ENCODE measurements at regions not wholly inside any gene's neighbourhood (a gene's known extent, or its start where the extent isn't known, plus 50 kb on each side); places are given as distances from the start of the nearest gene placed in this dataset.
A peak's percentile ranks its signal among the peaks of the same experiment; 100 is the strongest.

GRCh38 chr5:87827539-87827938 is 414.8 kb upstream of the CCNH start:
- TF ChIP-seq, protein P1, sequence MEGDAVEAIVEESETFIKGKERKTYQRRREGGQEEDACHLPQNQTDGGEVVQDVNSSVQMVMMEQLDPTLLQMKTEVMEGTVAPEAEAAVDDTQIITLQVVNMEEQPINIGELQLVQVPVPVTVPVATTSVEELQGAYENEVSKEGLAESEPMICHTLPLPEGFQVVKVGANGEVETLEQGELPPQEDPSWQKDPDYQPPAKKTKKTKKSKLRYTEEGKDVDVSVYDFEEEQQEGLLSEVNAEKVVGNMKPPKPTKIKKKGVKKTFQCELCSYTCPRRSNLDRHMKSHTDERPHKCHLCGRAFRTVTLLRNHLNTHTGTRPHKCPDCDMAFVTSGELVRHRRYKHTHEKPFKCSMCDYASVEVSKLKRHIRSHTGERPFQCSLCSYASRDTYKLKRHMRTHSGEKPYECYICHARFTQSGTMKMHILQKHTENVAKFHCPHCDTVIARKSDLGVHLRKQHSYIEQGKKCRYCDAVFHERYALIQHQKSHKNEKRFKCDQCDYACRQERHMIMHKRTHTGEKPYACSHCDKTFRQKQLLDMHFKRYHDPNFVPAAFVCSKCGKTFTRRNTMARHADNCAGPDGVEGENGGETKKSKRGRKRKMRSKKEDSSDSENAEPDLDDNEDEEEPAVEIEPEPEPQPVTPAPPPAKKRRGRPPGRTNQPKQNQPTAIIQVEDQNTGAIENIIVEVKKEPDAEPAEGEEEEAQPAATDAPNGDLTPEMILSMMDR (IDR thresholded peaks at IDR 0.05; ENCODE audit: insufficient read depth, low read depth, low read length, missing control alignments), result no peak
- no peak overlapping the region for H3K4me3 ChIP-seq (ENCODE audit: low read length)
- DNase-seq (ENCODE audit: low read depth), result no peak

GRCh38 chr5:87826507-87826906 is 413.8 kb upstream of the CCNH start:
- no peak overlapping the region for H3K4me3 ChIP-seq (ENCODE audit: low read length)
- DNase-seq (ENCODE audit: low read depth), result no peak
- TF ChIP-seq, protein P1 (IDR thresholded peaks at IDR 0.05; ENCODE audit: insufficient read depth, low read depth, low read length, missing control alignments), result no peak

- no peak overlapping the region for H3K4me3 ChIP-seq (ENCODE audit: low read length)
- TF ChIP-seq, protein P1 (IDR thresholded peaks at IDR 0.05; ENCODE audit: insufficient read depth, low read depth, low read length, missing control alignments), result no peak
- DNase-seq (ENCODE audit: low read depth), result peak; percentile 22
Measured at GRCh38 chr5:87825583-87825982, 412.9 kb upstream of the CCNH start.

GRCh38 chr5:87807783-87808182 is 395.1 kb upstream of the CCNH start:
- TF ChIP-seq, protein P1 (IDR thresholded peaks at IDR 0.05; ENCODE audit: insufficient read depth, low read depth, low read length, missing control alignments), result no peak
- no peak for DNase-seq (ENCODE audit: low read depth)
- no peak overlapping the region for H3K4me3 ChIP-seq (ENCODE audit: low read length)

DNA sequence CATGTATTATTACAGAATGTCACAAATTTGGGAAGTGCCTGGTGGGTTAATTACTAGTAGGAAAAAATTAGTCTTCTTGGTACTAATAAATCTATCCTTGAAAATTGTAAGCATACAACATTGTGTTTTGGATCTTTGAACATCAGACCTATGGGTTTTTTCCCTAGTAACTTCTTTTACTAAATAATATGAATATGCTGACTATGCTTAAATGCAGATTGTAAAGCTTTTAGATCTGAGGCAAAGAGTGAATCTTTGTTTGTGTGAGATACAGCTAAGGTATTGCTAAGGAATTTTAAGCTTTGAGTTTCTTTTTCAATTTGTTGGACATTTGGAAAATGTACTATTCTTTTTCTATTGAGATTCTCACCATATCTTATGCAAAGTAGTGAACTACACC is 390.6 kb upstream of the CCNH start:
- DNase-seq (ENCODE audit: low read depth), result no peak
- TF ChIP-seq, protein P1 (IDR thresholded peaks at IDR 0.05; ENCODE audit: insufficient read depth, low read depth, low read length, missing control alignments), result no peak
- no peak overlapping the region for H3K4me3 ChIP-seq (ENCODE audit: low read length)

DNA sequence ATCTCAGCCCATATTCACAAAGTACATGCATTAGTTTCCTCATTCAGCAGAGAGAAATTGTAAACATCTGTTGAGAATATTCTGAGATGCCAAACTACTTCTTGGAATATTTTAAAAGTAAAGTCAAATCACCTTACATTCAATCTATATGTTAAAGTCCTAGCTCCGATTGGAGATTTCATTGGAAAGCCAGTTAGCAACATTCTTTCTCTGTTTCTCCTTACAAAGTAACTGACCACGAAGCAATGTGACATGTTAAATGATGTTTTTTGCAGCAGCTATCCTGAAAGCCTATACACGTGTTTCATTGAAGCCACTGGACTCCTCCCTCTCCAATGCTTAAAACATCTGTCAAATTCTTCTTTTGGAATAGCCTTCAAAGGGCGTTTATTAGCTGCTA is 379.1 kb upstream of the CCNH start:
- no peak for DNase-seq (ENCODE audit: low read depth)
- TF ChIP-seq, protein P1 (IDR thresholded peaks at IDR 0.05; ENCODE audit: insufficient read depth, low read depth, low read length, missing control alignments), result no peak
- no peak overlapping the region for H3K4me3 ChIP-seq (ENCODE audit: low read length)

DNA sequence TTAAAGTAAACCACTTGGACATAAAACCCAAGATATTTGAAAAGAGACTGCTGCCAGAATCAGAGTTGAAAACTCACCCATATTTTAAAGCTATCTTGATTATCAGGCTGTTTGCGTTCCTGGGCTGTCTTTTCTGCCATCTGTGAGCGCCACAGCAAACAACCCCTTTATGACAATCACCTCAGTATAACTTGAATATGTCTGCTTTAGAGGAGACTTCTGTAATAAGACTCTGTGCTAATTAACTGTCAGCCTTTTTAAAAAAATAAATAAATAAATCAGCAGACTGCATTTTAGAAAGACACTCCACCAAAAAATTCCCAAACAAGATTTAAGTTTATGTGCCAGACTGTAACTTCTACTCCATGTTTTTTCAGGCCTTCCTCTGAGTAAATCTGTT is 375.7 kb upstream of the CCNH start:
- no peak for DNase-seq (ENCODE audit: low read depth)

More for the DNA sequence above, 375.7 kb upstream of the CCNH start:
- no peak overlapping the region for H3K4me3 ChIP-seq (ENCODE audit: low read length)
- TF ChIP-seq, protein P1 (IDR thresholded peaks at IDR 0.05; ENCODE audit: insufficient read depth, low read depth, low read length, missing control alignments), result no peak
